OCI-LY3 (cell line): ENCODE measurements at regions not wholly inside any gene's neighbourhood (a gene's known extent, or its start where the extent isn't known, plus 50 kb on each side); places are given as distances from the start of the nearest gene placed in this dataset.

Experiments
- CTCF ChIP-seq: fragments of 200-600, 300-600 bp; sonication (generic); IDR thresholded peaks from 2 replicates; pipeline ENCODE4 v1.5.1; 2014; ENCODE audit warnings: antibody characterized with exemption, low read length, low read depth
- EZH2phosphoT487 ChIP-seq: fragments of 200-600 bp; shearing (Covaris generic); IDR thresholded peaks from 2 replicates; pipeline ENCODE4 v1.6.1; 2018; ENCODE audit warnings: antibody characterized with exemption, mixed run types, low read depth

DNA sequence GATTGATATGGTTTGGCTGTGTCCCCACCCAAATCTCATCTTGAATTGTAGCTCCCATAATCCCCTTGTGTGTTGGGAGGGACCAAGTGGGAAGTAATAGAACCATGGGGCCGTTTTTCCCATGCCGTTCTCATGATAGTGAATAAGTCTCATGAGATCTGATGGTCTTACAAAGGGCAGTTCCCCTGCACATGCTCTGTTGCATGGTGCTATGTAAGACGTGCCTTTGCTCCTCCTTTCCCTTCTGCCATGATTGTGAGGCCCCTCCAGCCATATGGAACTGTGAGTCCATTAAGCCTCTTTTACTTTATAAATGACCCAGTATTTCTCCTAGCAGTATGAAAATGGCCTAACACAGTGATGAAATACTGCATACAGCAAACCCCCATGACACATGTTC, 84.8 kb upstream of the SELENOP start:
- no peak for TF ChIP-seq CTCF
- TF ChIP-seq EZH2phosphoT487, result no peak
